GM12891 (cell line): ENCODE measurements at regions not wholly inside any gene's neighbourhood (a gene's known extent, or its start where the extent isn't known, plus 50 kb on each side); places are given as distances from the start of the nearest gene placed in this dataset.

Experiments
- PAX5 ChIP-seq: IDR thresholded peaks from 2 replicates; pipeline ENCODE4 v1.6.1; 2011; ENCODE audit warnings: low read length, moderate library complexity, mild to moderate bottlenecking; ENCODE audit not compliant: insufficient read depth, severe bottlenecking
- POLR2A ChIP-seq: IDR thresholded peaks from 2 replicates; pipeline ENCODE4 v1.6.1; 2011; ENCODE audit warnings: low read depth, low read length, control low read depth
- POLR2AphosphoS5 ChIP-seq: IDR thresholded peaks from 2 replicates; pipeline ENCODE4 v1.6.1; 2011; ENCODE audit warnings: low read depth, low read length, control low read depth
- POU2F2 ChIP-seq: IDR thresholded peaks from 2 replicates; pipeline ENCODE4 v1.6.1; 2011; ENCODE audit warnings: low read depth, mild to moderate bottlenecking, control low read depth, low read length, moderate library complexity
- SPI1 ChIP-seq: IDR thresholded peaks from 2 replicates; pipeline ENCODE4 v1.6.1; 2011; ENCODE audit warnings: low read depth, low read length, control low read depth
- TAF1 ChIP-seq: IDR thresholded peaks from 2 replicates; pipeline ENCODE4 v1.6.1; 2011; ENCODE audit warnings: low read depth, low read length, control low read depth

DNA sequence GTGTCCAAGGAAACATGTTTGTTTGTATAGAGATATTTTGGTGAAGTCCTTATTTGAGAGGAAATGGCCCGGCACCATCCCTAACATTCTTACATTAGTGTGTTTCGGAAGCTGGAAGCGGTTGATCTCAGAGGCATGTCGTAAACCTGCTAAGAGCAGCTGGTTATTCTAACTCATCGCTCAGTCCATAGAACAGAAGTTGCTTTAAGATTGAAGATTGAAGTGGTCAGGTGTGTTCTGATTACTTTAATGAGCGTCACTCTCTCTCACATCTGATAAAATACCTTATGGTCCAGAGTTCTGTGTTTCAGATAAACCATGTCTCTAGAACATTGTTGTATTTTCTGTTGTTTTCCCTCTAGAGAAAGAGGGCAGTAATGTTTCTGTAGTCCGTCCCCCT lies 60.2 kb upstream of the FLT1 start:
- TF ChIP-seq TAF1 = no peak
- no peak for TF ChIP-seq POLR2AphosphoS5
- TF ChIP-seq POLR2A = no peak
- TF ChIP-seq SPI1 = no peak
- no peak for TF ChIP-seq PAX5
- TF ChIP-seq POU2F2 = no peak
